Stromal cell of bone marrow (primary cell): ENCODE measurements at regions not wholly inside any gene's neighbourhood (a gene's known extent, or its start where the extent isn't known, plus 50 kb on each side); places are given as distances from the start of the nearest gene placed in this dataset.

Experiments used
- DNase-seq: peaks from one replicate; pipeline ENCODE4 v3.0.0-alpha.2; 2012; ENCODE audit warnings: low read depth

GRCh38 chr11:43575913-43576310 is 104.6 kb upstream of the HSD17B12 start:
- no peak for DNase-seq

GRCh38 chr11:43576320-43576802 is 104.2 kb upstream of the HSD17B12 start:
- DNase-seq: no peak

GRCh38 chr11:43576803-43577521 is 103.6 kb upstream of the HSD17B12 start:
- DNase-seq: no peak

GRCh38 chr11:43577566-43578264 is 102.8 kb upstream of the HSD17B12 start:
- no peak for DNase-seq

- DNase-seq: no peak
Observed at GRCh38 chr11:43578346-43579170, 102.0 kb upstream of the HSD17B12 start.

- no peak for DNase-seq
Observed at GRCh38 chr11:43579171-43579918, 101.2 kb upstream of the HSD17B12 start.

GRCh38 chr11:43579919-43580276 is 100.6 kb upstream of the HSD17B12 start:
- DNase-seq: no peak

- no peak for DNase-seq
Observed at GRCh38 chr11:43580735-43581369, 99.7 kb upstream of the HSD17B12 start.

- DNase-seq: no peak
Observed at GRCh38 chr11:43581370-43582023, 99.0 kb upstream of the HSD17B12 start.

GRCh38 chr11:43582024-43582862 is 98.3 kb upstream of the HSD17B12 start:
- DNase-seq: no peak

- DNase-seq: no peak
Observed at GRCh38 chr11:43582863-43583462, 97.6 kb upstream of the HSD17B12 start.

GRCh38 chr11:43583548-43583947 is 97.0 kb upstream of the HSD17B12 start:
- DNase-seq: no peak

- DNase-seq: no peak
Observed at GRCh38 chr11:43585877-43586608, 94.5 kb upstream of the HSD17B12 start.

- no peak for DNase-seq
Observed at GRCh38 chr11:43589601-43590250, 90.8 kb upstream of the HSD17B12 start.

GRCh38 chr11:43601511-43601910 is 79.0 kb upstream of the HSD17B12 start:
- DNase-seq: no peak

- no peak for DNase-seq
Observed at GRCh38 chr11:43602670-43603069, 77.9 kb upstream of the HSD17B12 start.

GRCh38 chr11:43614214-43614613 is 66.3 kb upstream of the HSD17B12 start:
- DNase-seq: no peak

- no peak for DNase-seq
Observed at GRCh38 chr11:43619863-43620505, 60.6 kb upstream of the HSD17B12 start.
